Neural cell (in vitro differentiated cells): ENCODE measurements at regions not wholly inside any gene's neighbourhood (a gene's known extent, or its start where the extent isn't known, plus 50 kb on each side); places are given as distances from the start of the nearest gene placed in this dataset.

Experiments used
- H2AFZ ChIP-seq: fragments of 200-600, 300-800 bp; sonication (generic), shearing (Covaris generic); 2 replicates; pipeline ENCODE4 v1.6.0; 2014; ENCODE audit warnings: low read depth, mild to moderate bottlenecking, antibody characterized with exemption, low read length, moderate library complexity
- H3F3A ChIP-seq: fragments of 200-600 bp; shearing (Covaris generic); 2 replicates; pipeline ENCODE4 v1.6.1; 2016; ENCODE audit warnings: mild to moderate bottlenecking, moderate library complexity, mixed read lengths, antibody characterized with exemption, low read length; ENCODE audit not compliant: insufficient read depth, poor library complexity, severe bottlenecking
- H3K27ac ChIP-seq: fragments of 200-600, 300-800 bp; sonication (generic), shearing (Covaris generic); 2 replicates; pipeline ENCODE4 v1.5.1; 2014; ENCODE audit warnings: mild to moderate bottlenecking, low read length, moderate library complexity
- H3K27me3 ChIP-seq: fragments of 300-800, 200-600 bp; sonication (generic), shearing (Covaris generic); 2 replicates; pipeline ENCODE4 v1.6.0; 2014; ENCODE audit warnings: mild to moderate bottlenecking, low read depth, low read length, moderate library complexity; ENCODE audit not compliant: insufficient read depth
- H3K36me3 ChIP-seq: fragments of 300-800, 200-600 bp; sonication (generic), shearing (Covaris generic); 2 replicates; pipeline ENCODE4 v1.5.1; 2014; ENCODE audit warnings: mild to moderate bottlenecking, antibody characterized with exemption, low read length, moderate library complexity; ENCODE audit not compliant: insufficient read depth
- H3K4me2 ChIP-seq: fragments of 300-800, 200-600 bp; sonication (generic), shearing (Covaris generic); 2 replicates; pipeline ENCODE4 v1.6.0; 2014; ENCODE audit warnings: mild to moderate bottlenecking, low read length
- H3K4me3 ChIP-seq: fragments of 300-800, 200-600 bp; sonication (generic), shearing (Covaris generic); 2 replicates; pipeline ENCODE4 v1.5.1; 2014; ENCODE audit warnings: mild to moderate bottlenecking, low read length, moderate library complexity
- H3K79me2 ChIP-seq: fragments of 200-600 bp; shearing (Covaris generic); replicated peaks from 2 replicates; pipeline ENCODE4 v1.6.0; 2014; ENCODE audit warnings: mild to moderate bottlenecking, low read length, moderate library complexity; ENCODE audit not compliant: insufficient read depth
- H3K9ac ChIP-seq: fragments of 300-800, 200-600 bp; sonication (generic), shearing (Covaris generic); 2 replicates; pipeline ENCODE4 v1.6.1; 2016; ENCODE audit warnings: mild to moderate bottlenecking, low read length, mixed read lengths
- H3K9me2 ChIP-seq: fragments of 200-600 bp; shearing (Covaris generic); 2 replicates; pipeline ENCODE4 v1.6.1; 2016; ENCODE audit warnings: mild to moderate bottlenecking, low read length, mixed read lengths; ENCODE audit not compliant: insufficient read depth
- H3K9me3 ChIP-seq: fragments of 200-600, 300-800 bp; sonication (generic), shearing (Covaris generic); 2 replicates; pipeline ENCODE4 v1.6.1; 2016; ENCODE audit warnings: mild to moderate bottlenecking, mixed run types, low read length, moderate library complexity, mixed read lengths
- H4K20me1 ChIP-seq: fragments of 200-600 bp; shearing (Covaris generic); 2 replicates; pipeline ENCODE4 v1.6.1; 2016; ENCODE audit warnings: mild to moderate bottlenecking, mixed run types; ENCODE audit not compliant: insufficient read depth
- EP300 ChIP-seq: fragments of 450-650 bp; conservative IDR thresholded peaks from 2 replicates; pipeline ENCODE4 v1.6.1; 2014; ENCODE audit warnings: antibody characterized with exemption, mild to moderate bottlenecking, moderate library complexity; ENCODE audit not compliant: poor library complexity, severe bottlenecking
- EZH2 ChIP-seq: fragments of 200-600, 300-800 bp; shearing (Covaris generic), sonication (generic); IDR thresholded peaks from 2 replicates; pipeline ENCODE4 v1.6.1; 2014; ENCODE audit warnings: antibody characterized with exemption, low read length, borderline replicate concordance, mild to moderate bottlenecking; ENCODE audit not compliant: insufficient read depth, poor library complexity, severe bottlenecking
- MXI1 ChIP-seq: fragments of 450-650 bp; conservative IDR thresholded peaks from 2 replicates; pipeline ENCODE4 v1.6.1; 2014; ENCODE audit warnings: antibody characterized with exemption, mild to moderate bottlenecking; ENCODE audit not compliant: poor library complexity, severe bottlenecking
- POLR2AphosphoS5 ChIP-seq: IDR thresholded peaks from 2 replicates; pipeline ENCODE4 v1.6.1; 2012
- RAD21 ChIP-seq: fragments of 450-650 bp; conservative IDR thresholded peaks from 2 replicates; pipeline ENCODE4 v1.6.1; 2014; ENCODE audit warnings: antibody characterized with exemption, mild to moderate bottlenecking, moderate library complexity
- SMC3 ChIP-seq: fragments of 450-650 bp; conservative IDR thresholded peaks from 2 replicates; pipeline ENCODE4 v1.6.1; 2014; ENCODE audit warnings: antibody characterized with exemption, mild to moderate bottlenecking, moderate library complexity; ENCODE audit not compliant: poor library complexity
- TAF1 ChIP-seq: IDR thresholded peaks from 2 replicates; pipeline ENCODE4 v1.6.1; 2012; ENCODE audit warnings: low read depth
- TF ChIP-seq, protein P1 (sequence below): IDR thresholded peaks from 2 replicates; pipeline ENCODE4 v1.6.1; 2012; ENCODE audit warnings: borderline replicate concordance
- TF ChIP-seq, protein P2 (sequence below): fragments of 450-650 bp; IDR thresholded peaks from 2 replicates; pipeline ENCODE4 v1.5.1; 2014; ENCODE audit warnings: antibody characterized with exemption, mild to moderate bottlenecking, moderate library complexity; ENCODE audit not compliant: poor library complexity, severe bottlenecking

DNA sequence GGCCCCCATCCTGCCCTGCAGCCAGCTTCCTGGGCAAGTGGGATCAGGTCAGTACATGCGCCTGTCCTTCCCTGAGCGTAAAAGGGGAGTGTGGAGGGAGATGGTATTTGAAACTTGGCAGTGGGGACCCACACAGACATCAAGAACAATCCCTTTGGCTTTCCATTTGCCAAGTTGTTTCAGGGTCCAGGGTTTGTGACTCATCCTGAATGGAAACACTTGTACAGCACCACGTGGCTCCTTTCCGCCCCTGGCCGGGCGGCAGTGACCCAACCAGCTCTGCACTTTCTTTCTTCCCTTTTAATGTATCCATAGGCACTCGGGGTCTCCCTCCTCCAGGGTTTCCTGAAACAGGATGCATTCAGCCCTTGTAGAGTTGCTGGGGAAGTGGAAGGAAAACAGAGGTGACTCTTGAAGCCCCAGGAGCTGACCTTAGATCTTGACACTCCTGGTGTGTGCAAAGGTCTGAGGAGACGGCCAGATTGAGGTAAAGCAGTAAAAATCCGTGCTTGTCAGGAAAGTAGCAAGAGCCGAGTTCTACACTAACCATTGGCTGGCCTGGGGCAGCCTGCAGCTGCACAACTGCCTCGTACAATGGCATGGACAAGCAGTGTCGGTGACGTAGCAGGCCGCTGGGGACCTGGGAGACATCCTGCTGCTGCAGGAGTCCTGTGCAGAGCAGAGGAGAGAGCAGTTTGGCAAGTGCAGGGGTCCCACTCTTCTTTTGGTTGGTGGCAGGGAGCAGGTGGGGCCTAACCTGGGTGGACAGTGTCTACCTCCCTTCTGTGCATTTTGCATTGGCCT lies 189.8 kb downstream of the SNX19 start:
- no peak overlapping the region for H2AFZ ChIP-seq
- H3K79me2 ChIP-seq = no peaks in the 10 kb centered on the region
- no peaks in the 10 kb centered on the region for H3K9me2 ChIP-seq
- no peak overlapping the region for H3K9ac ChIP-seq
- no peak overlapping the region for H3K4me3 ChIP-seq
- H3F3A ChIP-seq = no peaks in the 10 kb centered on the region
- H3K27ac ChIP-seq = no peak overlapping the region
- no peaks in the 10 kb centered on the region for H3K27me3 ChIP-seq
- H3K36me3 ChIP-seq = no peaks in the 10 kb centered on the region
- TF ChIP-seq EP300 = no peak
- TF ChIP-seq POLR2AphosphoS5 = no peak
- no peak for TF ChIP-seq EZH2
- TF ChIP-seq SMC3 = no peak
- TF ChIP-seq, protein P1, sequence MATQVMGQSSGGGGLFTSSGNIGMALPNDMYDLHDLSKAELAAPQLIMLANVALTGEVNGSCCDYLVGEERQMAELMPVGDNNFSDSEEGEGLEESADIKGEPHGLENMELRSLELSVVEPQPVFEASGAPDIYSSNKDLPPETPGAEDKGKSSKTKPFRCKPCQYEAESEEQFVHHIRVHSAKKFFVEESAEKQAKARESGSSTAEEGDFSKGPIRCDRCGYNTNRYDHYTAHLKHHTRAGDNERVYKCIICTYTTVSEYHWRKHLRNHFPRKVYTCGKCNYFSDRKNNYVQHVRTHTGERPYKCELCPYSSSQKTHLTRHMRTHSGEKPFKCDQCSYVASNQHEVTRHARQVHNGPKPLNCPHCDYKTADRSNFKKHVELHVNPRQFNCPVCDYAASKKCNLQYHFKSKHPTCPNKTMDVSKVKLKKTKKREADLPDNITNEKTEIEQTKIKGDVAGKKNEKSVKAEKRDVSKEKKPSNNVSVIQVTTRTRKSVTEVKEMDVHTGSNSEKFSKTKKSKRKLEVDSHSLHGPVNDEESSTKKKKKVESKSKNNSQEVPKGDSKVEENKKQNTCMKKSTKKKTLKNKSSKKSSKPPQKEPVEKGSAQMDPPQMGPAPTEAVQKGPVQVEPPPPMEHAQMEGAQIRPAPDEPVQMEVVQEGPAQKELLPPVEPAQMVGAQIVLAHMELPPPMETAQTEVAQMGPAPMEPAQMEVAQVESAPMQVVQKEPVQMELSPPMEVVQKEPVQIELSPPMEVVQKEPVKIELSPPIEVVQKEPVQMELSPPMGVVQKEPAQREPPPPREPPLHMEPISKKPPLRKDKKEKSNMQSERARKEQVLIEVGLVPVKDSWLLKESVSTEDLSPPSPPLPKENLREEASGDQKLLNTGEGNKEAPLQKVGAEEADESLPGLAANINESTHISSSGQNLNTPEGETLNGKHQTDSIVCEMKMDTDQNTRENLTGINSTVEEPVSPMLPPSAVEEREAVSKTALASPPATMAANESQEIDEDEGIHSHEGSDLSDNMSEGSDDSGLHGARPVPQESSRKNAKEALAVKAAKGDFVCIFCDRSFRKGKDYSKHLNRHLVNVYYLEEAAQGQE = no peak
- TF ChIP-seq TAF1 = no peak
- TF ChIP-seq MXI1 = no peak
- TF ChIP-seq, protein P2, sequence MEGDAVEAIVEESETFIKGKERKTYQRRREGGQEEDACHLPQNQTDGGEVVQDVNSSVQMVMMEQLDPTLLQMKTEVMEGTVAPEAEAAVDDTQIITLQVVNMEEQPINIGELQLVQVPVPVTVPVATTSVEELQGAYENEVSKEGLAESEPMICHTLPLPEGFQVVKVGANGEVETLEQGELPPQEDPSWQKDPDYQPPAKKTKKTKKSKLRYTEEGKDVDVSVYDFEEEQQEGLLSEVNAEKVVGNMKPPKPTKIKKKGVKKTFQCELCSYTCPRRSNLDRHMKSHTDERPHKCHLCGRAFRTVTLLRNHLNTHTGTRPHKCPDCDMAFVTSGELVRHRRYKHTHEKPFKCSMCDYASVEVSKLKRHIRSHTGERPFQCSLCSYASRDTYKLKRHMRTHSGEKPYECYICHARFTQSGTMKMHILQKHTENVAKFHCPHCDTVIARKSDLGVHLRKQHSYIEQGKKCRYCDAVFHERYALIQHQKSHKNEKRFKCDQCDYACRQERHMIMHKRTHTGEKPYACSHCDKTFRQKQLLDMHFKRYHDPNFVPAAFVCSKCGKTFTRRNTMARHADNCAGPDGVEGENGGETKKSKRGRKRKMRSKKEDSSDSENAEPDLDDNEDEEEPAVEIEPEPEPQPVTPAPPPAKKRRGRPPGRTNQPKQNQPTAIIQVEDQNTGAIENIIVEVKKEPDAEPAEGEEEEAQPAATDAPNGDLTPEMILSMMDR = no peak
- H4K20me1 ChIP-seq = no peaks in the 10 kb centered on the region
- no peak overlapping the region for H3K4me2 ChIP-seq
- H3K9me3 ChIP-seq = peaks cover 3% of the 10 kb centered on the region

DNA sequence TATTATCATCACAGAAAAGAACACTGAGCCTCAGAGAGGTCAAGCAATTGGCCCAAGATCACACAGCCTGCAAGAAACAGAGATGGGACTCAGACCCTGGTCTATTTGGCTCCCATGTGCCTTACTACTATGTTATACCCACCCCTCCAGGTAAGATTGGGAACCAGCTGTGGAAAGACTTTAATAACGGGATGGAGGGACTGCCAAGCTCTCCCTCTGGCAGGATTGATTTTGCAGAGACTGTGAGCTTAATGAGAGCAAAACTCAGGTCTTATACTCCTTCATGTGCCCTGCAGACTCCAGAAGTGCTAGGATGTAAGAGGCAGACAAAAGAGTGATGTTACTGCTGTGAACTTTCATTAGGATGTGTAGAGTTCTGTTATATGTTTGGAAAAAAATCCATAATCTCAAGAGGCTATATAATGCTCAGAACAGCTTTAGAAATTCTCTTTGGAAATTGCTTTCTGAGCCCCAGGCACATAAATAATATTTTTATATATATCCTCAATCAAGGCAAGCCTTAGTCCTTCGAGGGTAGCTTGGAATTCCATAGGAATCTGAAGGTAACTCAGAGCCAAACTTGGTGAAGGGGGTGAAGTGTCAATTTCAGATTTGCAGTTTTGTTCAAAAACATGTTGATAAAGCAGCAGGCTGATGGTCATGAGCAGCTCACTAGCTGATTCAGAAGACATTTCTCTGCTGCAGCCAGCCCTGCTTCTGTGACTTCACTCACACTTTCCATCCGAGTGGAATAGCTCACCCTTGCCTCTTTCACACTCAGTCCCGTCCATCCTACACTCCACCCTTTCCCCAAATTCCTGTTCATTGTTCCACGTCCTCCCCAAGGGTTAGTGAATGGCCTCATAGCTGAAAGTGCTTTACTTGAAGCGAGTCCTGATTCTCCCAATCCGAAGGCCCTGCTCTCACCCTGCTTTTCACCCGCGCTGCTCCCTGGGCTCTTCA lies 188.8 kb downstream of the SNX19 start:
- Histone ChIP-seq H3K79me2 (no peaks in the 10 kb centered on the region), H3K27me3 (no peaks in the 10 kb centered on the region), H3F3A (no peaks in the 10 kb centered on the region), H4K20me1 (no peaks in the 10 kb centered on the region), H3K27ac (no peak overlapping the region), H3K36me3 (no peaks in the 10 kb centered on the region), H2AFZ (no peak overlapping the region), H3K4me3 (no peak overlapping the region), H3K9ac (no peak overlapping the region), H3K4me2 (no peak overlapping the region), H3K9me3 (peaks cover 3% of the 10 kb centered on the region), H3K9me2 (no peaks in the 10 kb centered on the region)
- no peak for TF ChIP-seq EZH2
- TF ChIP-seq TAF1 = no peak
- no peak for TF ChIP-seq SMC3
- no peak for TF ChIP-seq POLR2AphosphoS5
- no peak for TF ChIP-seq RAD21
- TF ChIP-seq, protein P2 = no peak
- TF ChIP-seq, protein P1 = no peak
- no peak for TF ChIP-seq MXI1
- no peak for TF ChIP-seq EP300
